Colonic mucosa (tissue), 4 donors: ENCODE measurements at regions not wholly inside any gene's neighbourhood (a gene's known extent, or its start where the extent isn't known, plus 50 kb on each side); places are given as distances from the start of the nearest gene placed in this dataset.

Experiments used
- DNase-seq: peaks from one replicate; pipeline ENCODE4 v3.0.0-alpha.2; 2020
- H3K27ac ChIP-seq: fragments of 200-600 bp; one replicate; pipeline ENCODE4 v1.8.0; 2021
- H3K27me3 ChIP-seq: fragments of 200-600 bp; one replicate; pipeline ENCODE4 v1.8.0; 2021
- H3K36me3 ChIP-seq: fragments of 200-600 bp; one replicate; pipeline ENCODE4 v1.8.0; 2021
- H3K4me1 ChIP-seq: fragments of 200-600 bp; one replicate; pipeline ENCODE4 v1.8.0; 2021; ENCODE audit warnings: mild to moderate bottlenecking
- H3K4me3 ChIP-seq: fragments of 200-600 bp; one replicate; pipeline ENCODE4 v1.8.0; 2021
- H3K9ac ChIP-seq, 2 donors: one replicate each; pipeline ENCODE4 v1.7.0; 2013; ENCODE audit warnings: control low read depth in 2 of 2, low read depth in 2 of 2, low read length in 2 of 2
- H3K9me3 ChIP-seq: fragments of 200-600 bp; one replicate; pipeline ENCODE4 v1.8.0; 2021
- CTCF ChIP-seq: fragments of 200-600 bp; IDR thresholded peaks from one replicate; pipeline ENCODE4 v1.8.0; 2022; ENCODE audit warnings: antibody characterized with exemption, mild to moderate bottlenecking
- intact Hi-C: fragments of 100-400 bp; cut with DNase I; formaldehyde crosslinking; loops from one replicate; pipeline ENCODE4 v1.14.1; 2022
- donor health status: healthy.
- donor health status: DM: no; HTN: no; CAD: no.
- donor health status: DM: no; HTN: no; CAD: no.

- H3K9ac ChIP-seq, result no peak overlapping the region
- no peaks in the 10 kb centered on the region for H3K27me3 ChIP-seq
- no peak overlapping the region for H3K27ac ChIP-seq
- no peak overlapping the region for H3K4me3 ChIP-seq
- DNase-seq, result no peak
- H3K4me1 ChIP-seq, result no peaks in the 10 kb centered on the region
- H3K36me3 ChIP-seq, result no peaks in the 10 kb centered on the region
- intact Hi-C loops, result no loop called here
- no peaks in the 10 kb centered on the region for H3K9me3 ChIP-seq
- TF ChIP-seq CTCF, result no peak
Measured at GRCh38 chr3:148612278-148612677, 85.4 kb upstream of the AGTR1 start.

GRCh38 chr3:148615382-148615781, 82.3 kb upstream of the AGTR1 start:
- H3K4me3 ChIP-seq, result no peak overlapping the region
- no peak overlapping the region for H3K9ac ChIP-seq
- no peak overlapping the region for H3K27ac ChIP-seq
- no peaks in the 10 kb centered on the region for H3K4me1 ChIP-seq
- DNase-seq, result no peak
- H3K9me3 ChIP-seq, result no peaks in the 10 kb centered on the region
- no peaks in the 10 kb centered on the region for H3K36me3 ChIP-seq
- intact Hi-C loops, result no loop called here
- TF ChIP-seq CTCF, result no peak
- H3K27me3 ChIP-seq, result no peaks in the 10 kb centered on the region

- H3K4me3 ChIP-seq, result no peak overlapping the region
- intact Hi-C loops, result no loop called here
- DNase-seq, result no peak
- no peaks in the 10 kb centered on the region for H3K9me3 ChIP-seq
- no peaks in the 10 kb centered on the region for H3K27me3 ChIP-seq
- H3K9ac ChIP-seq, result no peak overlapping the region
- no peaks in the 10 kb centered on the region for H3K36me3 ChIP-seq
- no peak for TF ChIP-seq CTCF
- no peak overlapping the region for H3K27ac ChIP-seq
- no peaks in the 10 kb centered on the region for H3K4me1 ChIP-seq
Measured at GRCh38 chr3:148625095-148625736, 72.5 kb upstream of the AGTR1 start.

GRCh38 chr3:148625991-148626390, 71.7 kb upstream of the AGTR1 start:
- H3K36me3 ChIP-seq, result no peaks in the 10 kb centered on the region
- no peaks in the 10 kb centered on the region for H3K27me3 ChIP-seq
- intact Hi-C loops, result no loop called here
- no peak for TF ChIP-seq CTCF
- no peaks in the 10 kb centered on the region for H3K4me1 ChIP-seq
- H3K9ac ChIP-seq, result no peak overlapping the region
- H3K4me3 ChIP-seq, result no peak overlapping the region
- no peaks in the 10 kb centered on the region for H3K9me3 ChIP-seq
- DNase-seq, result no peak
- H3K27ac ChIP-seq, result no peak overlapping the region

GRCh38 chr3:148629006-148629405, 68.7 kb upstream of the AGTR1 start:
- Histone ChIP-seq H3K9me3 (no peaks in the 10 kb centered on the region), H3K4me3 (no peak overlapping the region), H3K9ac (no peak overlapping the region), H3K4me1 (no peaks in the 10 kb centered on the region), H3K27ac (no peak overlapping the region), H3K27me3 (no peaks in the 10 kb centered on the region), H3K36me3 (no peaks in the 10 kb centered on the region)
- TF ChIP-seq CTCF, result no peak
- no peak for DNase-seq
- intact Hi-C loops, result no loop called here
